ENCODE measurements at regions not wholly inside any gene's neighbourhood (a gene's known extent, or its start where the extent isn't known, plus 50 kb on each side); places are given as distances from the start of the nearest gene placed in this dataset.

DNA sequence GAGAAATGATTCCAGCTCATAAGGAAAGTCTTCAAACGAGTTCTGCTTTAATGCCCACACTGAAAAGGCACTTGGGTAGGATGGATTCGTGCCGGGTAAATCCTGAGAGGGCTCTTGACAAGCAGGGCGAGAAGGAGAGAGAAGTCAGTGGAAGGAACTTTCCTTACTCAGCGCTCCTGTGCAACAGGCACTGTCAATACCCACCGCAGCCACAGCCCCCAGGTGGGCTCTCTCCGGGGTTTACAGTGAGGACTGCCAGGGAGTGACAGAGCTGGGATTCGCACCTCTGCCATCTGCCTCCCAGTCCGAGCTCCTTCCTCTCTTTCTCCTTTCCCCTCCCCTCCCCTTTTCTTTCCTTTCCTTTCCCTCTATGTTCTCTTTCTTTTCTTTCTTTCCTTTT lies 118.7 kb downstream of the BEGAIN start:
- no peak for DNase-seq (ENCODE audit: low spot score)

GRCh38 chr14:100469632-100470522 lies 117.3 kb downstream of the BEGAIN start:
- no peak for DNase-seq (ENCODE audit: low spot score)

GRCh38 chr14:100470523-100470897 lies 116.7 kb downstream of the BEGAIN start:
- no peak for DNase-seq (ENCODE audit: low spot score)

- DNase-seq (ENCODE audit: low spot score), result no peak
Measured at GRCh38 chr14:100471441-100472093, 115.7 kb downstream of the BEGAIN start.

- no peak for DNase-seq (ENCODE audit: low spot score)
Measured at GRCh38 chr14:100472094-100472455, 115.1 kb downstream of the BEGAIN start.

DNA sequence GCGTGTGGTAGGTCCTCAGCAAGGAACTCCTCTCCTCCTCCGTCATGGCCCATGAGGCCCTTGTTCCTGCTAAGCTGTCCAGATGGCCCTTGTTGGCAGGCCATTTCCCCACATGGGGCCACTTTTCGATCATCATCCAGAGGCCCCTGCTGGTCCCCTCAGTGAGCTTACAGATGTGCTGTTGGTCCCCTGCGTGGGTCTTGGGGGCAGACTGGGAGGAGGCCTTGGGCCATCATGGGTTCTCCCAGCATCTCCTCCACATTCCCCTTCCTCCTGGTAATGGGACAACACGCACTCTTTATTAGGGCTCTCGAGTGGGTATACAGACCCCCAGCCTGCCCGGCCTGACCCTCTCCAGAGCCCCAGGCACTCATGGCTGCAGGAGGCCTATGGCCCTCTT lies 114.7 kb downstream of the BEGAIN start:
- DNase-seq (ENCODE audit: low spot score), result no peak

GRCh38 chr14:100473249-100473648 lies 114.0 kb downstream of the BEGAIN start:
- DNase-seq (ENCODE audit: low spot score), result no peak

DNA sequence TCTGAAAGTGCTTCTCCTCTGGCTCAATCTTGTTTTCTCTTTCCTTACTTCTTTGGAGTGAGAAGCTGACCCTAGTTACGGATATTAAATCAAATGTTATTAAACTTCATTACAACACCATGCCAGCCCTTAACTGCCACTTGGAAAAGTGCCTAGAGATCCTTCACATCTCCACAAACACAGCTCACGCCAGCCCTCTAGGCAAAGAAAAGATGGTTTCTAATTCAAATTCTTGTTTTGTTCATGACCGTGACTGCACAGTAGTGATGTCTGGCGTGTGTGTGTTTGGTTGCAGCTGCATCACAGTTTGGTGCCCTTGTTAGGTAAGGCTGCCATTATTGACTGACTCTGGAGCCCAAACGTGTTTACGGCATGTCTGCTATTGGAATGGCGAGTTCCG lies 113.0 kb downstream of the BEGAIN start:
- no peak for DNase-seq (ENCODE audit: low spot score)

DNA sequence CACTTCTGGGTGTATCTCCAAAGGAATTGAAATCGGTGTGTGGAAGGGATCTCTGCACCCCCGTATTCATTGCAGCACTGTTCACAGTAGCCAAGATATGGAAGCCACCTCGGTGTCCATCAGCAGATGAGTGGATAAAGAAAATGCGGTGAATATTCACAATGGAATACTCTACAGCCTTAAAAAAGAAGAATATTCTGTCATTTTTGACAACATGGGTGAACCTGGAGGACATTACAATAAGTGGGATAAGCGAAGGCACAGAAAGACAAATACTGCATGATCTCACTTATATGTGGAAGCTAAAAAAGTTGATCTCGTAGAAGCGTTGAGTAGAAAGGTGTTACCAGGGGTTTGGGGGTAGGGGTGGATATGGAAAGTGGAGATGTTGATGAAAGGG lies 111.9 kb downstream of the BEGAIN start:
- no peak for DNase-seq (ENCODE audit: low spot score)

DNA sequence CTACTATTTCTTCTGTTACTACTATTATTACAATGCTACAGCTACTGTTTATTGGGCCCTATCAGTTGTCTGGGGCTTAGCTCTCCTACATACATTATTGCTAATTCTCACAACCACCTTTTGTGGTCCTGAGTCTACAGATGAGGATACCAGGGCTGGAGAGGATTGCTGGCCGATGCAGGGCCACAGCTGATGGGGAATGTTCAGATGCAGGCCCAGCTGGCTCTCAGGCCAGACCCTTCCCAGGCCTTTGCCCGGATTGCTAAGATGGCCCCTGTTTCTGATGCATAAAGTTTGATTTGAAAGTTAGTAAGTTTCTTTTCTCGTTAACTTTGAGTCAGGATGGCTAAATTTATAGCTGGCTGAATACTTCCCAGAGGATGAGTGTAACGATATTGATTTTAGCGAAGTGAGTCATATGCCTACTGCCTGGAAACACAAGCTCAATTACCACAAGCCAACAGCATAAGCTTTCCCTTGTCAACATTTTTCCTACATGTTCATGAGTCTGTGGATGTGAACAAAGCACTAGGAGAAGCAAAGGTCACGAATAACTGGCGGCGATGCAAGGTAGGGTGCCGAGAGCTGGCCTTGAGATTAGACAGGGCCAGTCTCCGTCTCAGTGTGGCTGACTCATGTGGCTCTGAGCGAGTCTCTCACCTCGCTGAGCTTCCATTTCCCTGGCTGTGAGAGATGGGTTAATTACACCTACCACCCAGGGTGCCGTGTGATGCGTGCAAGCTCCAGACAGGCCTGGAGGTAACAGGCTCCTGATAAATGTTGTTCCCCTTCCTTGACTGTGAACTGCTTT lies 111.0 kb downstream of the BEGAIN start:
- DNase-seq (ENCODE audit: low spot score), result peak; percentile 78

- DNase-seq (ENCODE audit: low spot score), result no peak
Measured at GRCh38 chr14:100484531-100485267, 102.5 kb downstream of the BEGAIN start.

GRCh38 chr14:100486025-100486828 lies 101.0 kb downstream of the BEGAIN start:
- DNase-seq (ENCODE audit: low spot score), result peak; percentile 88

Measured in GM03348 (cell line).